KMS-11 (cell line): ENCODE measurements at regions not wholly inside any gene's neighbourhood (a gene's known extent, or its start where the extent isn't known, plus 50 kb on each side); places are given as distances from the start of the nearest gene placed in this dataset.

Experiments
- H2AFZ ChIP-seq: fragments of 200-600 bp; sonication (generic); 2 replicates; pipeline ENCODE4 v1.6.1; 2016; ENCODE audit warnings: antibody characterized with exemption, mixed run types, low read depth
- H3K27ac ChIP-seq: fragments of 200-600 bp; sonication (generic); 2 replicates; pipeline ENCODE4 v1.6.1; 2016; ENCODE audit warnings: mild to moderate bottlenecking, mixed run types
- H3K27me3 ChIP-seq: fragments of 200-600 bp; sonication (generic); 2 replicates; pipeline ENCODE4 v1.6.1; 2017; ENCODE audit warnings: mild to moderate bottlenecking, low read depth, mixed run types, moderate library complexity; ENCODE audit not compliant: insufficient read depth
- H3K36me3 ChIP-seq: fragments of 200-600 bp; sonication (generic); 2 replicates; pipeline ENCODE4 v1.6.1; 2017; ENCODE audit warnings: mild to moderate bottlenecking, mixed run types; ENCODE audit not compliant: insufficient read depth
- H3K4me1 ChIP-seq: fragments of 200-600 bp; sonication (generic); 2 replicates; pipeline ENCODE4 v1.6.1; 2016; ENCODE audit warnings: mild to moderate bottlenecking, low read depth, mixed run types; ENCODE audit not compliant: poor library complexity, severe bottlenecking
- H3K4me2 ChIP-seq: fragments of 200-600 bp; sonication (generic); 2 replicates; pipeline ENCODE4 v1.7.0; 2016; ENCODE audit warnings: mild to moderate bottlenecking, mixed run types
- H3K4me3 ChIP-seq: fragments of 200-600 bp; sonication (generic); IDR thresholded peaks from 2 replicates; pipeline ENCODE4 v1.6.1; 2017; ENCODE audit warnings: low read depth, low read length, mixed read lengths; ENCODE audit not compliant: insufficient read depth
- H3K79me2 ChIP-seq: fragments of 200-600 bp; sonication (generic); 2 replicates; pipeline ENCODE4 v1.6.1; 2016; ENCODE audit warnings: low read depth, mixed run types; ENCODE audit not compliant: insufficient read depth
- H3K9ac ChIP-seq: fragments of 200-600 bp; sonication (generic); 2 replicates; pipeline ENCODE4 v1.6.1; 2016; ENCODE audit warnings: mild to moderate bottlenecking, mixed run types
- H4K20me1 ChIP-seq: fragments of 200-600 bp; sonication (generic); 2 replicates; pipeline ENCODE4 v1.6.1; 2016; ENCODE audit warnings: mild to moderate bottlenecking, mixed run types; ENCODE audit not compliant: insufficient read depth
- TF ChIP-seq, protein P1 (sequence below): fragments of 200-600 bp; sonication (generic); conservative IDR thresholded peaks from 2 replicates; pipeline ENCODE4 v1.6.1; 2017; ENCODE audit warnings: low read depth, mild to moderate bottlenecking, antibody characterized with exemption, low read length, moderate library complexity, mixed read lengths

DNA sequence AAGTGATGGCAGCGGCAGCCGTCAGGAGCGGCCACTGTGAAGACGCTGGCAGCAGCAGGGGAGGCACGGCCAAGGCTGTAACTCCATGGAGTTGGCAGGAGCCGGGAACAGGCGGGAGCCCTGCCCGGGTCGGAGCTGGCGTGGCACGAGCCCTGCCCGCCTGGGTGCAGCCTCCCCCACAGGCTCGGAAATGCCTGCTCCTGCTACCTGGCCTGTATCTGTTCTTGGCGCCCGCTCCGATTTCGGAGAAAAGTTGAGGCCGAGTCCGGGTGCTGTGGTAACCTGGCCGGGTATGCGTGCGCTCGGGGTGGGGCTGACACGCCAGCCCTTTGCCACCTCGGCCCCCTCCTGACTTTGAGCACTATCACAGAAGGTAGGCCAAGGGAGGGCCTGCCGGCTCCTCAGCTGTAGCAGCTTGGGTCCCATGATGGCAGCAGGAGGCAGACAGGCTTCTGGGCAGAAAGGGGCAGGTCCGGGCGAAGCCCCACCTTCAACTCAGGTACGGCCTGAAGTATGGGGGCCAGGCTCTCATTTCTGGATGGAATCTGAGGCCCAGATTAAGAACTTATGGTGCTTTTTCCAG, 51.2 kb upstream of the SHISA3 start:
- Histone ChIP-seq H3K27ac (no peak overlapping the region), H3K27me3 (no peaks in the 10 kb centered on the region), H2AFZ (no peak overlapping the region), H3K4me2 (no peak overlapping the region), H3K79me2 (no peaks in the 10 kb centered on the region), H3K36me3 (no peaks in the 10 kb centered on the region), H3K4me1 (no peaks in the 10 kb centered on the region), H3K9ac (no peak overlapping the region), H3K4me3 (no peak overlapping the region), H4K20me1 (no peaks in the 10 kb centered on the region)
- TF ChIP-seq, protein P1, sequence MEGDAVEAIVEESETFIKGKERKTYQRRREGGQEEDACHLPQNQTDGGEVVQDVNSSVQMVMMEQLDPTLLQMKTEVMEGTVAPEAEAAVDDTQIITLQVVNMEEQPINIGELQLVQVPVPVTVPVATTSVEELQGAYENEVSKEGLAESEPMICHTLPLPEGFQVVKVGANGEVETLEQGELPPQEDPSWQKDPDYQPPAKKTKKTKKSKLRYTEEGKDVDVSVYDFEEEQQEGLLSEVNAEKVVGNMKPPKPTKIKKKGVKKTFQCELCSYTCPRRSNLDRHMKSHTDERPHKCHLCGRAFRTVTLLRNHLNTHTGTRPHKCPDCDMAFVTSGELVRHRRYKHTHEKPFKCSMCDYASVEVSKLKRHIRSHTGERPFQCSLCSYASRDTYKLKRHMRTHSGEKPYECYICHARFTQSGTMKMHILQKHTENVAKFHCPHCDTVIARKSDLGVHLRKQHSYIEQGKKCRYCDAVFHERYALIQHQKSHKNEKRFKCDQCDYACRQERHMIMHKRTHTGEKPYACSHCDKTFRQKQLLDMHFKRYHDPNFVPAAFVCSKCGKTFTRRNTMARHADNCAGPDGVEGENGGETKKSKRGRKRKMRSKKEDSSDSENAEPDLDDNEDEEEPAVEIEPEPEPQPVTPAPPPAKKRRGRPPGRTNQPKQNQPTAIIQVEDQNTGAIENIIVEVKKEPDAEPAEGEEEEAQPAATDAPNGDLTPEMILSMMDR = no peak

GRCh38 chr4:42347076-42347475, 50.2 kb upstream of the SHISA3 start:
- Histone ChIP-seq H3K4me3 (no peak overlapping the region), H3K36me3 (no peaks in the 10 kb centered on the region), H3K27ac (no peak overlapping the region), H3K9ac (no peak overlapping the region), H3K4me1 (no peaks in the 10 kb centered on the region), H4K20me1 (no peaks in the 10 kb centered on the region), H3K4me2 (no peak overlapping the region), H3K79me2 (no peaks in the 10 kb centered on the region), H2AFZ (no peak overlapping the region), H3K27me3 (no peaks in the 10 kb centered on the region)
- TF ChIP-seq, protein P1 = no peak
